SH-SY5Y (cell line): ENCODE measurements at regions not wholly inside any gene's neighbourhood (a gene's known extent, or its start where the extent isn't known, plus 50 kb on each side); places are given as distances from the start of the nearest gene placed in this dataset.
A peak's percentile ranks its signal among the peaks of the same experiment; 100 is the strongest.

Experiments used
- GATA2 ChIP-seq: IDR thresholded peaks from 2 replicates; pipeline ENCODE4 v1.6.1; 2011; ENCODE audit warnings: mild to moderate bottlenecking, low read depth, low read length
- GATA3 ChIP-seq: IDR thresholded peaks from 2 replicates; pipeline ENCODE4 v1.6.1; 2011; ENCODE audit warnings: low read depth, mild to moderate bottlenecking, low read length, moderate library complexity

- TF ChIP-seq GATA3 (no peak), GATA2 (no peak)
Measured at GRCh38 chr1:62370594-62370993, 51.4 kb upstream of the KANK4 start.

GRCh38 chr1:62371375-62371774 is 52.1 kb upstream of the KANK4 start:
- TF ChIP-seq GATA2 (no peak), GATA3 (no peak)

- TF ChIP-seq GATA3 = no peak
- no peak for TF ChIP-seq GATA2
Measured at GRCh38 chr1:62373221-62373620, 54.0 kb upstream of the KANK4 start.

GRCh38 chr1:62377043-62377562 is 57.9 kb upstream of the KANK4 start:
- TF ChIP-seq GATA3 (no peak), GATA2 (no peak)

- no peak for TF ChIP-seq GATA3
- no peak for TF ChIP-seq GATA2
Measured at GRCh38 chr1:62380181-62380580, 56.7 kb upstream of the USP1 start.

GRCh38 chr1:62381831-62382657 is 54.8 kb upstream of the USP1 start:
- TF ChIP-seq GATA2 (no peak), GATA3 (no peak)

- no peak for TF ChIP-seq GATA3
- no peak for TF ChIP-seq GATA2
Measured at GRCh38 chr1:62382658-62382955, 54.2 kb upstream of the USP1 start.

- TF ChIP-seq GATA3 = no peak
- peak; percentile 67; the same call in 1 of the 2 replicates for TF ChIP-seq GATA2
Measured at GRCh38 chr1:62384276-62385005, 52.4 kb upstream of the USP1 start.

- TF ChIP-seq GATA3 = no peak
- no peak for TF ChIP-seq GATA2
Measured at GRCh38 chr1:62385923-62386322, 50.9 kb upstream of the USP1 start.

- no peak for TF ChIP-seq GATA3
- TF ChIP-seq GATA2 = no peak
Measured at GRCh38 chr1:62386351-62387121, 50.3 kb upstream of the USP1 start.
